HCT116 (cell line): ENCODE measurements at regions not wholly inside any gene's neighbourhood (a gene's known extent, or its start where the extent isn't known, plus 50 kb on each side); places are given as distances from the start of the nearest gene placed in this dataset.

ENCODE experiments used
- MAX ChIP-seq: IDR thresholded peaks from 2 replicates; pipeline ENCODE4 v1.6.1; 2012
- POLR2A ChIP-seq: IDR thresholded peaks from 2 replicates; pipeline ENCODE4 v1.7.0; 2011; ENCODE audit warnings: borderline replicate concordance; ENCODE audit not compliant: insufficient read depth, insufficient read length; ENCODE audit errors: extremely low read depth
- POLR2AphosphoS5 ChIP-seq: IDR thresholded peaks from 2 replicates; pipeline ENCODE4 v1.6.1; 2011; ENCODE audit warnings: mild to moderate bottlenecking, low read depth, low read length, moderate library complexity
- RAD21 ChIP-seq: IDR thresholded peaks from 2 replicates; pipeline ENCODE4 v1.6.1; 2012; ENCODE audit warnings: low read depth, mild to moderate bottlenecking
- SIN3A ChIP-seq: IDR thresholded peaks from 2 replicates; pipeline ENCODE4 v1.6.1; 2012; ENCODE audit warnings: low read depth
- YY1 ChIP-seq: IDR thresholded peaks from 2 replicates; pipeline ENCODE4 v1.6.1; 2011; ENCODE audit warnings: low read length, low read depth, moderate library complexity, mild to moderate bottlenecking; ENCODE audit not compliant: insufficient replicate concordance; ENCODE audit errors: extremely low read depth
- ZFX ChIP-seq: fragments of 450-650 bp; IDR thresholded peaks from 2 replicates; pipeline ENCODE4 v1.6.1; 2017
- TF ChIP-seq, protein P1 (sequence below), 3 experiments: fragments of 200-600 bp in 1 of 3; sonication (generic) in 1 of 3; IDR thresholded peaks in 2 of 3; conservative IDR thresholded peaks in 1 of 3; 2 replicates each; pipeline ENCODE4 v1.5.1; 2012 to 2017; ENCODE audit warnings: low read depth in 2 of 3, low read length in 2 of 3, antibody characterized with exemption in 1 of 3, borderline replicate concordance in 1 of 3, control low read depth in 1 of 3, mild to moderate bottlenecking in 1 of 3, mixed read lengths in 1 of 3, mixed run types in 1 of 3, moderate library complexity in 1 of 3; ENCODE audit not compliant: insufficient read depth in 1 of 3

DNA sequence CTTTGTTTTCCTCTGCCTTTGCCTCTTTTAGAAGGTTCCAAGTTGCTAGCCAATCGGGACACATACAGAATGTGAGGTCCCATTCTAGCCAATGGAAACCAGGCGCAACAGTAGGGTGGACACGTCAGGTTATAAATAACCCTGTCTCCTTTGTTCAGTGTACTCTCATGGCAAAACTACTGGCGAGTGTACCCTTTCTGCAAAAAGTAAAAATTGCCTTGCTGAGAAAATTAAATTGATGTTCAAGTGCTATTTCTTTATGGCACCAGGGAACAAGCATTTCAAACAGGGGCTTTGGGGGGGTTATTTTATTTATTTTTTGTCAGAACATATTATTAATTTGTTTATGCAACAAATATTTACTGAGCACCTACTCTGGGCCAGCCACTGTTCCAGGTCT, 123.6 kb upstream of the SRSF6 start:
- TF ChIP-seq, protein P1, sequence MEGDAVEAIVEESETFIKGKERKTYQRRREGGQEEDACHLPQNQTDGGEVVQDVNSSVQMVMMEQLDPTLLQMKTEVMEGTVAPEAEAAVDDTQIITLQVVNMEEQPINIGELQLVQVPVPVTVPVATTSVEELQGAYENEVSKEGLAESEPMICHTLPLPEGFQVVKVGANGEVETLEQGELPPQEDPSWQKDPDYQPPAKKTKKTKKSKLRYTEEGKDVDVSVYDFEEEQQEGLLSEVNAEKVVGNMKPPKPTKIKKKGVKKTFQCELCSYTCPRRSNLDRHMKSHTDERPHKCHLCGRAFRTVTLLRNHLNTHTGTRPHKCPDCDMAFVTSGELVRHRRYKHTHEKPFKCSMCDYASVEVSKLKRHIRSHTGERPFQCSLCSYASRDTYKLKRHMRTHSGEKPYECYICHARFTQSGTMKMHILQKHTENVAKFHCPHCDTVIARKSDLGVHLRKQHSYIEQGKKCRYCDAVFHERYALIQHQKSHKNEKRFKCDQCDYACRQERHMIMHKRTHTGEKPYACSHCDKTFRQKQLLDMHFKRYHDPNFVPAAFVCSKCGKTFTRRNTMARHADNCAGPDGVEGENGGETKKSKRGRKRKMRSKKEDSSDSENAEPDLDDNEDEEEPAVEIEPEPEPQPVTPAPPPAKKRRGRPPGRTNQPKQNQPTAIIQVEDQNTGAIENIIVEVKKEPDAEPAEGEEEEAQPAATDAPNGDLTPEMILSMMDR (IDR thresholded peaks at IDR 0.05 in 2 of 3, conservative IDR thresholded peaks at IDR 0.05 in 1 of 3; ENCODE audit: borderline replicate concordance in 1 of 3, insufficient read depth in 1 of 3, low read depth in 2 of 3, low read length in 2 of 3), result no peak
- TF ChIP-seq RAD21, result no peak
- no peak for TF ChIP-seq POLR2A
- no peak for TF ChIP-seq YY1
- TF ChIP-seq ZFX, result no peak
- TF ChIP-seq POLR2AphosphoS5, result no peak
- TF ChIP-seq SIN3A, result no peak
- no peak for TF ChIP-seq MAX
